H1 (cell line): ENCODE measurements at regions not wholly inside any gene's neighbourhood (a gene's known extent, or its start where the extent isn't known, plus 50 kb on each side); places are given as distances from the start of the nearest gene placed in this dataset.

Experiments used
- CTCF ChIA-PET: fragments of 300-600 bp; sonication (Branson Sonifier 250); formaldehyde crosslinking; loops from one replicate; lab custom pipeline; 2021; ENCODE audit not compliant: partially characterized antibody; lab: Charles Lee
- POLR2A ChIA-PET: fragments of 300-600 bp; sonication (Branson Sonifier 250); formaldehyde crosslinking; loops from one replicate; lab custom pipeline; 2021; ENCODE audit warnings: inconsistent platforms; ENCODE audit not compliant: partially characterized antibody; lab: Charles Lee
- DNase-seq, 2 experiments: peaks; one replicate each; pipeline versions ENCODE4 v3.0.0 to v3.0.0-alpha.2; 2010 to 2022; ENCODE audit warnings: low spot score in 2 of 2, low read depth in 1 of 2, mixed read lengths in 1 of 2
- FAIRE-seq: peaks from 2 replicates; lab custom pipeline; 2011; peaks lifted over from hg19 to GRCh38; lab: Jason Lieb, UNC
- H2AFZ ChIP-seq: 2 replicates; pipeline ENCODE4 v1.8.1; 2012; ENCODE audit warnings: low read length, inconsistent platforms
- H2AK5ac ChIP-seq: 2 replicates; pipeline ENCODE4 v1.6.1; 2013; ENCODE audit warnings: low read depth, low read length
- H2BK120ac ChIP-seq: replicated peaks from 2 replicates; pipeline ENCODE3; 2013; ENCODE audit warnings: low read depth, low read length, inconsistent platforms
- H2BK12ac ChIP-seq: 2 replicates; pipeline ENCODE4 v1.6.1; 2013; ENCODE audit warnings: low read depth, low read length
- H2BK15ac ChIP-seq: 2 replicates; pipeline ENCODE4 v1.6.1; 2013; ENCODE audit warnings: low read length
- H2BK20ac ChIP-seq: 2 replicates; pipeline ENCODE4 v1.6.1; 2013; ENCODE audit warnings: low read length
- H2BK5ac ChIP-seq: 2 replicates; pipeline ENCODE4 v1.6.1; 2013; ENCODE audit warnings: low read depth, low read length
- H3K14ac ChIP-seq: 2 replicates; pipeline ENCODE4 v1.6.1; 2013; ENCODE audit warnings: inconsistent platforms; ENCODE audit not compliant: insufficient read length
- H3K18ac ChIP-seq: 2 replicates; pipeline ENCODE4 v1.6.1; 2013; ENCODE audit warnings: low read length; ENCODE audit errors: extremely low read depth
- H3K23ac ChIP-seq: 2 replicates; pipeline ENCODE4 v1.6.1; 2013; ENCODE audit warnings: inconsistent platforms; ENCODE audit not compliant: insufficient read length
- H3K23me2 ChIP-seq: 2 replicates; pipeline ENCODE4 v1.6.1; 2013; ENCODE audit warnings: low read depth, low read length
- H3K27ac ChIP-seq: 2 replicates; pipeline ENCODE4 v1.6.1; 2011; ENCODE audit warnings: low read depth, low read length, inconsistent platforms
- H3K27me3 ChIP-seq, 4 experiments: replicated peaks in 1 of 4; 1 replicate in 1 of 4; 2 replicates in 3 of 4; pipeline versions ENCODE4 v1.6.1 to v1.8.1; 2011 to 2013; ENCODE audit warnings: low read length in 3 of 4, mild to moderate bottlenecking in 3 of 4, inconsistent platforms in 2 of 4, mixed read lengths in 2 of 4, moderate library complexity in 1 of 4; ENCODE audit not compliant: control insufficient read depth in 3 of 4, insufficient read depth in 3 of 4; ENCODE audit errors: extremely low read depth in 1 of 4
- H3K36me3 ChIP-seq, 4 experiments: 2 replicates each; pipeline versions ENCODE4 v1.6.1 to v1.8.1; 2011 to 2013; ENCODE audit warnings: mild to moderate bottlenecking in 4 of 4, low read length in 3 of 4, moderate library complexity in 2 of 4, control low read depth in 1 of 4, inconsistent platforms in 1 of 4; ENCODE audit not compliant: insufficient read depth in 4 of 4, control insufficient read depth in 2 of 4
- H3K4ac ChIP-seq: replicated peaks from 2 replicates; pipeline ENCODE3; 2013; ENCODE audit warnings: low read length, low read depth, mixed read lengths, inconsistent platforms; ENCODE audit not compliant: insufficient read length
- H3K4me1 ChIP-seq, 4 experiments: replicated peaks in 1 of 4; 1 replicate in 1 of 4; 2 replicates in 3 of 4; pipeline versions ENCODE4 v1.6.1 to v1.8.1; 2011 to 2013; ENCODE audit warnings: low read length in 3 of 4, inconsistent platforms in 2 of 4, mixed read lengths in 1 of 4; ENCODE audit not compliant: insufficient read depth in 4 of 4, control insufficient read depth in 3 of 4
- H3K4me2 ChIP-seq, 2 experiments: 2 replicates each; pipeline versions ENCODE4 v1.6.1 to v1.8.1; 2011 to 2013; ENCODE audit warnings: low read depth in 2 of 2, low read length in 2 of 2, control low read depth in 1 of 2, inconsistent platforms in 1 of 2, mild to moderate bottlenecking in 1 of 2; ENCODE audit not compliant: insufficient read depth in 1 of 2
- H3K4me3 ChIP-seq, 4 experiments: fragments of 200-600, 300-600 bp in 1 of 4; sonication (generic), shearing (Covaris generic), sonication (Bioruptor Twin) in 1 of 4; 2 replicates each; pipeline versions ENCODE4 v1.5.1 to v1.8.1; 2011 to 2016; ENCODE audit warnings: low read length in 4 of 4, low read depth in 3 of 4, control low read depth in 2 of 4, inconsistent platforms in 2 of 4, mild to moderate bottlenecking in 2 of 4, mixed read lengths in 1 of 4, moderate library complexity in 1 of 4; ENCODE audit not compliant: insufficient read depth in 2 of 4; ENCODE audit errors: extremely low read depth in 1 of 4
- H3K56ac ChIP-seq: replicated peaks from 2 replicates; pipeline ENCODE3; 2013; ENCODE audit warnings: low read depth, mild to moderate bottlenecking, mixed read lengths, low read length, inconsistent platforms; ENCODE audit not compliant: insufficient read length
- H3K79me1 ChIP-seq: 2 replicates; pipeline ENCODE4 v1.6.1; 2013; ENCODE audit warnings: low read depth, low read length, control low read depth
- H3K79me2 ChIP-seq, 2 experiments: 2 replicates each; pipeline versions ENCODE4 v1.6.1 to v1.8.1; 2012 to 2013; ENCODE audit warnings: low read length in 2 of 2, mild to moderate bottlenecking in 2 of 2, inconsistent platforms in 1 of 2; ENCODE audit not compliant: insufficient read depth in 2 of 2, control insufficient read depth in 1 of 2
- H3K9ac ChIP-seq, 4 experiments: replicated peaks in 1 of 4; 1 replicate in 1 of 4; 2 replicates in 3 of 4; pipeline versions ENCODE4 v1.6.1 to v1.8.1; 2011 to 2013; ENCODE audit warnings: low read depth in 3 of 4, low read length in 3 of 4, control low read depth in 2 of 4, mild to moderate bottlenecking in 2 of 4, moderate library complexity in 2 of 4, inconsistent platforms in 1 of 4; ENCODE audit errors: extremely low read depth in 1 of 4
- H3K9me3 ChIP-seq, 2 experiments: 2 replicates each; pipeline versions ENCODE4 v1.6.1 to v1.8.1; 2012 to 2013; ENCODE audit warnings: mild to moderate bottlenecking in 2 of 2, moderate library complexity in 2 of 2, control low read depth in 1 of 2, inconsistent platforms in 1 of 2, low read depth in 1 of 2, low read length in 1 of 2, mixed read lengths in 1 of 2; ENCODE audit not compliant: insufficient read depth in 2 of 2
- H4K20me1 ChIP-seq, 2 experiments: replicated peaks in 1 of 2; 2 replicates each; pipeline versions ENCODE3 to v1.8.1; 2011 to 2013; ENCODE audit warnings: inconsistent platforms in 2 of 2, low read length in 2 of 2, mild to moderate bottlenecking in 1 of 2; ENCODE audit not compliant: insufficient read depth in 2 of 2, control insufficient read depth in 1 of 2
- H4K5ac ChIP-seq: 2 replicates; pipeline ENCODE4 v1.6.1; 2013; ENCODE audit warnings: low read length, low read depth, mixed read lengths, inconsistent platforms; ENCODE audit not compliant: insufficient read length
- H4K8ac ChIP-seq: 2 replicates; pipeline ENCODE4 v1.8.0; 2013; ENCODE audit warnings: mild to moderate bottlenecking, moderate library complexity, low read length, inconsistent platforms; ENCODE audit not compliant: insufficient read depth; ENCODE audit errors: extremely low read depth
- H4K91ac ChIP-seq: replicated peaks from 2 replicates; pipeline ENCODE3; 2013; ENCODE audit warnings: low read length, mixed read lengths, inconsistent platforms; ENCODE audit not compliant: insufficient read length
- POLR2AphosphoS5 ChIP-seq: IDR thresholded peaks from 2 replicates; pipeline ENCODE4 v1.6.1; 2011; ENCODE audit warnings: low read depth, low read length
- RXRA ChIP-seq: IDR thresholded peaks from 2 replicates; pipeline ENCODE4 v1.6.1; 2011; ENCODE audit warnings: low read depth, mild to moderate bottlenecking, low read length, moderate library complexity; ENCODE audit not compliant: insufficient read depth
- SP4 ChIP-seq: IDR thresholded peaks from 2 replicates; pipeline ENCODE4 v1.6.1; 2012; ENCODE audit warnings: low read length, inconsistent platforms
- SUZ12 ChIP-seq: fragments of 200-600 bp; sonication (generic); IDR thresholded peaks from 2 replicates; pipeline ENCODE4 v1.6.1; 2012; ENCODE audit warnings: mild to moderate bottlenecking, inconsistent platforms, low read length, moderate library complexity, mixed read lengths
- TCF12 ChIP-seq: IDR thresholded peaks from 2 replicates; pipeline ENCODE4 v1.6.1; 2011; ENCODE audit warnings: low read depth, mild to moderate bottlenecking, low read length
- WGBS, 2 experiments: shearing (Covaris generic) in 1 of 2; methylation state at CpG; one replicate each; pipeline versions ENCODE4 v1.1.6 to v1.1.7; 2013 to 2015; ENCODE audit warnings: low lambda C conversion rate in 2 of 2, mixed read lengths in 2 of 2, inconsistent platforms in 1 of 2, low coverage in 1 of 2, missing lambda C conversion rate in 1 of 2; ENCODE audit not compliant: insufficient replicate concordance in 2 of 2, insufficient coverage in 1 of 2, insufficient read length in 1 of 2; ENCODE audit errors: extremely low coverage in 1 of 2, missing lambda C conversion rate in 1 of 2; 5-methylcytosine and 5-hydroxymethylcytosine counted together
- TF ChIP-seq, protein P1 (sequence below): IDR thresholded peaks from 2 replicates; pipeline ENCODE4 v1.6.1; 2012; ENCODE audit warnings: low read length, inconsistent platforms

DNA sequence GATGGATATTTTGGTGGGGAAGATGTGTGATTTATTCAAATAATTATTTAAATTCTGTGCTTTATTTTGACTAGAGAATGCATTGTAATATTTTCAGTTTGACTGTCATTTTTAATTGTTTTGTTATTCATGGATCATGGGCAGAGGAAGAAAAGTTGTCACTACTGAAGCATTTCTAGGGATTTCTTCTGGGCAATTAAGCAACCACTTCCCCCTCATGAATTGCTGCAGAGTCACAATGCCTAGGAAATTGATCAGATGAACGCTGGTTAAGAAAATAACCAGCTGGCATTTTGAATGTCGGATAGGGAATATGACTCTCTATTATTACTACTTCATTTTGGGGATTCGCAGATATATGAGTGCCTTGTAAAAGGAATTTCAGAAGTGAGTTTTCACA, 283.3 kb downstream of the IL15 start:
- CTCF ChIA-PET = no interaction called here
- no peak overlapping the region for H2AFZ ChIP-seq
- H2BK15ac ChIP-seq = no peak overlapping the region
- POLR2A ChIA-PET = no interaction called here
- no peak for FAIRE-seq
- H3K56ac ChIP-seq = no peak overlapping the region
- H2BK5ac ChIP-seq = no peak overlapping the region
- no peaks in the 10 kb centered on the region for H3K9me3 ChIP-seq
- H4K8ac ChIP-seq = no peak overlapping the region
- H2BK12ac ChIP-seq = no peak overlapping the region
- H3K79me2 ChIP-seq = no peaks in the 10 kb centered on the region
- H3K9ac ChIP-seq = no peak overlapping the region
- H3K4me2 ChIP-seq = no peak overlapping the region
- no peak overlapping the region for H3K14ac ChIP-seq
- no peak overlapping the region for H3K4me3 ChIP-seq
- H2BK120ac ChIP-seq = no peak overlapping the region
- no peaks in the 10 kb centered on the region for H3K36me3 ChIP-seq
- TF ChIP-seq TCF12 = no peak
- no peak for TF ChIP-seq SP4
- no peak for TF ChIP-seq POLR2AphosphoS5
- TF ChIP-seq, protein P1, sequence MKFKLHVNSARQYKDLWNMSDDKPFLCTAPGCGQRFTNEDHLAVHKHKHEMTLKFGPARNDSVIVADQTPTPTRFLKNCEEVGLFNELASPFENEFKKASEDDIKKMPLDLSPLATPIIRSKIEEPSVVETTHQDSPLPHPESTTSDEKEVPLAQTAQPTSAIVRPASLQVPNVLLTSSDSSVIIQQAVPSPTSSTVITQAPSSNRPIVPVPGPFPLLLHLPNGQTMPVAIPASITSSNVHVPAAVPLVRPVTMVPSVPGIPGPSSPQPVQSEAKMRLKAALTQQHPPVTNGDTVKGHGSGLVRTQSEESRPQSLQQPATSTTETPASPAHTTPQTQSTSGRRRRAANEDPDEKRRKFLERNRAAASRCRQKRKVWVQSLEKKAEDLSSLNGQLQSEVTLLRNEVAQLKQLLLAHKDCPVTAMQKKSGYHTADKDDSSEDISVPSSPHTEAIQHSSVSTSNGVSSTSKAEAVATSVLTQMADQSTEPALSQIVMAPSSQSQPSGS = no peak
- TF ChIP-seq RXRA = no peak
- no peak for TF ChIP-seq SUZ12
- no peaks in the 10 kb centered on the region for H3K79me1 ChIP-seq
- no peak overlapping the region for H2BK20ac ChIP-seq
- H3K27me3 ChIP-seq = no peaks in the 10 kb centered on the region
- no peaks in the 10 kb centered on the region for H4K20me1 ChIP-seq
- no peak overlapping the region for H4K5ac ChIP-seq
- no peak overlapping the region for H4K91ac ChIP-seq
- no peak overlapping the region for H3K27ac ChIP-seq
- no peak overlapping the region for H2AK5ac ChIP-seq
- no peak overlapping the region for H3K18ac ChIP-seq
- no peak for DNase-seq
- no peak overlapping the region for H3K4ac ChIP-seq
- WGBS, 2 experiments = 90% methylated on average over 3 of the region's 3 CpGs; no CpG with 5 or more reads in 1 of the 2 experiments
- H3K23me2 ChIP-seq = no peaks in the 10 kb centered on the region
- no peaks in the 10 kb centered on the region for H3K4me1 ChIP-seq
- no peak overlapping the region for H3K23ac ChIP-seq
